ENCODE measurements at regions not wholly inside any gene's neighbourhood (a gene's known extent, or its start where the extent isn't known, plus 50 kb on each side); places are given as distances from the start of the nearest gene placed in this dataset.

- no peak overlapping the region for H2AFZ ChIP-seq (ENCODE audit: low read length)
- ChIA-PET CTCF (ENCODE audit: low intra/inter-chr PET ratio, low total read pairs) (no interaction called here), POLR2A (no interaction called here)
- no peaks in the 10 kb centered on the region for H3K36me3 ChIP-seq (replicated peaks in 1 of 2; ENCODE audit: control insufficient read depth in 1 of 2, insufficient read depth in 2 of 2, low read length in 2 of 2)
- no peak overlapping the region for H3K4me2 ChIP-seq (ENCODE audit: low read depth, low read length)
- no peaks in the 10 kb centered on the region for H4K20me1 ChIP-seq (ENCODE audit: insufficient read depth, low read length)
- no peak overlapping the region for H3K9ac ChIP-seq (ENCODE audit: insufficient read depth, low read depth, low read length)
- intact Hi-C loops (cut with micrococcal nuclease; ENCODE audit: unreplicated experiment): no loop called here
- H3K9me3 ChIP-seq (ENCODE audit: low read length): no peaks in the 10 kb centered on the region
- no peaks in the 10 kb centered on the region for H3K4me1 ChIP-seq (ENCODE audit: insufficient read depth, low read length)
- DNase-seq (ENCODE audit: low spot score) (no peak), FAIRE-seq (no peak), ATAC-seq (no peak)
- H3K27me3 ChIP-seq (ENCODE audit: control insufficient read depth in 1 of 2, insufficient read depth in 2 of 2, low read length in 2 of 2): peaks cover 0 to 38% of the 10 kb centered on the region in 2 experiments; a peak in 2 of 5 replicates
- 32% methylated on average over 3 of the region's 4 CpGs for WGBS (ENCODE audit: low lambda C conversion rate)
- no TSS peak for BruUV-seq (replicated peaks)
- in situ Hi-C loops (cut with HindIII; ENCODE audit: extremely low pct_ligation_motif_present, low pct_unique_long_range_greater_than_20kb): no loop called here
- no peak overlapping the region for H3K27ac ChIP-seq (ENCODE audit: extremely low read length, insufficient read depth, low read length)
- TF ChIP-seq CREB1 (IDR thresholded peaks at IDR 0.05): no peak
- no peak for TF ChIP-seq CREB1 (CRISPR knock-in tag; IDR thresholded peaks at IDR 0.05)
- TF ChIP-seq ZNF280D (CRISPR knock-in tag; IDR thresholded peaks at IDR 0.05): no peak
- TF ChIP-seq MAFK (conservative IDR thresholded peaks at IDR 0.05 in 1 of 2, IDR thresholded peaks at IDR 0.05 in 1 of 2; ENCODE audit: low read length in 2 of 2): peak; percentile 79 to 80
- TF ChIP-seq ZNF574 (CRISPR knock-in tag; IDR thresholded peaks at IDR 0.05): no peak
- no peak for TF ChIP-seq RELA (CRISPR knock-in tag; IDR thresholded peaks at IDR 0.05)
- no peak for TF ChIP-seq HNF4A (CRISPR knock-in tag; IDR thresholded peaks at IDR 0.05)
- no peak for TF ChIP-seq ESRRA (CRISPR knock-in tag; IDR thresholded peaks at IDR 0.05; ENCODE audit: low read depth)
- peak; percentile 78 for TF ChIP-seq MAFF (IDR thresholded peaks at IDR 0.05; ENCODE audit: low read depth, low read length)
- no peaks in the 10 kb centered on the region for H3K79me2 ChIP-seq (ENCODE audit: insufficient read depth, low read length)
- H3K4me3 ChIP-seq (replicated peaks in 1 of 3; ENCODE audit: insufficient read depth in 1 of 3, low read depth in 2 of 3, low read length in 3 of 3): no peak overlapping the region
These were observed 120.2 kb downstream of the WT1 start for GRCh38 chr11:32315121-32315520.
